GM10266 (cell line): ENCODE measurements at regions not wholly inside any gene's neighbourhood (a gene's known extent, or its start where the extent isn't known, plus 50 kb on each side); places are given as distances from the start of the nearest gene placed in this dataset.
A peak's percentile ranks its signal among the peaks of the same experiment; 100 is the strongest.

Experiments used
- DNase-seq: peaks from one replicate; pipeline ENCODE4 v3.0.0; 2012; ENCODE audit errors: extremely low spot score
- TF ChIP-seq, protein P1 (sequence below): IDR thresholded peaks from 2 replicates; pipeline ENCODE4 v1.5.1; 2012; ENCODE audit warnings: mild to moderate bottlenecking, low read depth; ENCODE audit not compliant: control insufficient read depth, insufficient read depth; ENCODE audit errors: missing control alignments

DNA sequence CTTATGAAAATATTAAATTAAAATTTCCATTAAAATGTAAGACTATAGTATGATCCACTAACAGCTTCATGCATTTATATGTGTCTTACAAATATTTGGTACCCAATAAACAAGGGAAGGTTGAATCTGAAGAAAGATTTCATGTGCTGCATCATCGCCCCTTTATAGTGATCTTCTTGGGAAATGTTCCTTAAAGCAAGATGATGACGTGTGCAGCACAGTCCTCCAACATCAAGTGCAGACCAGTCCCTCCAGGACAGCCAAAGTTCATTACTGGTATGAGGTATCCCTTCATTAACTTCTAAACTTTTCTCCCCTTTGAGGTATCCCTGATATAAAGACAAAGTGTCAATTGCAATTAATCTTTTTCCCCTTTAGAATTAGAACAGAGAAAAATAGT lies 567.0 kb downstream of the METTL15 start:
- TF ChIP-seq, protein P1, sequence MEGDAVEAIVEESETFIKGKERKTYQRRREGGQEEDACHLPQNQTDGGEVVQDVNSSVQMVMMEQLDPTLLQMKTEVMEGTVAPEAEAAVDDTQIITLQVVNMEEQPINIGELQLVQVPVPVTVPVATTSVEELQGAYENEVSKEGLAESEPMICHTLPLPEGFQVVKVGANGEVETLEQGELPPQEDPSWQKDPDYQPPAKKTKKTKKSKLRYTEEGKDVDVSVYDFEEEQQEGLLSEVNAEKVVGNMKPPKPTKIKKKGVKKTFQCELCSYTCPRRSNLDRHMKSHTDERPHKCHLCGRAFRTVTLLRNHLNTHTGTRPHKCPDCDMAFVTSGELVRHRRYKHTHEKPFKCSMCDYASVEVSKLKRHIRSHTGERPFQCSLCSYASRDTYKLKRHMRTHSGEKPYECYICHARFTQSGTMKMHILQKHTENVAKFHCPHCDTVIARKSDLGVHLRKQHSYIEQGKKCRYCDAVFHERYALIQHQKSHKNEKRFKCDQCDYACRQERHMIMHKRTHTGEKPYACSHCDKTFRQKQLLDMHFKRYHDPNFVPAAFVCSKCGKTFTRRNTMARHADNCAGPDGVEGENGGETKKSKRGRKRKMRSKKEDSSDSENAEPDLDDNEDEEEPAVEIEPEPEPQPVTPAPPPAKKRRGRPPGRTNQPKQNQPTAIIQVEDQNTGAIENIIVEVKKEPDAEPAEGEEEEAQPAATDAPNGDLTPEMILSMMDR = no peak
- DNase-seq = no peak

GRCh38 chr11:28674433-28675103 lies 566.4 kb downstream of the METTL15 start:
- no peak for DNase-seq
- TF ChIP-seq, protein P1 = peak; percentile 38

- TF ChIP-seq, protein P1 = no peak
- DNase-seq = no peak
These were observed 565.7 kb downstream of the METTL15 start for GRCh38 chr11:28673691-28674432.

DNA sequence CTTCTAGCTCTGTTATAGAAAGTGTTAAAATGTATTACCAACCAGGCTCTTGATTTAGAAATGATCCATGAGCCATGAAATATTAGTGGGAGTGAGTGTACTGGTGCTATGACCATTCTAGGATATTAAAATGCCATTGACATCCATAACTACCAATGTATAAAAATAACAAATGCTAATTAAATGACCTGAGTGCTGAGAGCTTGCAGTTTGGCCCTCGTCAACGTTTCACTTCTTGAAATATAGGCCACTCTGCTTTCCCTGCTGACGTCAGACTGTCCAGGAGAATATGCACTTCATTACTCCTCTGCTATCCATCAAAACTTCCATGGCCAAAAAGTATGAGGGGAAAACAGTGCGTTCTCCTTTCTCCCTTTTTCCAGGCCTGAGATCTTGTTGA lies 563.1 kb downstream of the METTL15 start:
- DNase-seq = no peak
- TF ChIP-seq, protein P1 = no peak

DNA sequence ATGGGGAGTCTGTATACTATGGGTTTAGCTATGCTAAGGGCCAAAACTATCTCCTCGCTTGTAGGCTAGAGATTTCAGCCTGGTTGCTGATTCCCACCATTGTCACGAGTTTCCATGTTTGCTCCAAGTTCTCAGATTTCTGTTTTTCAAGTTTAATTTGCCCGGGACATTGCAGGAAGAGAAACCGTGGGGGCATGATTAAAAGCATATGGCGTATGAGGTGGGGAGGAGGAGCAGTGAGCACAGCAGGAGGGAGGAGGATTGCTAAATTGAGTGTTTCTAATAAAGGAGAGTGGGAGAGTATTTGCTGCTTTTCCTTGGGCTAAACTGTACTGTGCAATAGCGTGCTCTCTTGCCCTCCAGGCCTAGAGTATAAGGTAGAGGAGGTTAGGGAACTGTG lies 558.4 kb downstream of the METTL15 start:
- TF ChIP-seq, protein P1 = no peak
- DNase-seq = no peak

- DNase-seq = no peak
- TF ChIP-seq, protein P1 = no peak
These were observed 551.6 kb downstream of the METTL15 start for GRCh38 chr11:28659716-28660348.
